ENCODE measurements at regions not wholly inside any gene's neighbourhood (a gene's known extent, or its start where the extent isn't known, plus 50 kb on each side); places are given as distances from the start of the nearest gene placed in this dataset.

DNA sequence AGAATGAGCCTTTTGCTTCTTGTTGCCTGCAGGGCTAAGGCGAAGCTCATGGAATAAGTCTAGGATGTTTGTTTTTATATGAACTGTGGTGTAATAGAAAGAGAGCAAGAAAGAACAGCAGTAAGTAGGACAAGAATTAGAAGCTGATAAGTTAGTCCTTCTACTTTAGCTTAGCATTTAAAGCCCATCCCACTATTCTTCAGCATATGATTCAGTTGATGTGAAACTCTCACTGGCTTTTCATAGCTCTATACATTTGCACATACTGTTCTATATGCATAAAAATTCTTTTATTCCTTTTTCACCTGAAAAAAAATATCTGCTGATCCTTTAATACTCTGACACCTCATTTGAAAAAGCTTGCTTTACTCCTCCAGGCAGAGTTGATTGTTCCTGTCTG lies 712.0 kb downstream of the USP25 start:
- Mint-ChIP-seq H3K9me3 (ENCODE audit: low read depth) (peaks cover 5% of the 10 kb centered on the region), H3K27me3 (ENCODE audit: low read depth) (no peaks in the 10 kb centered on the region), H3K36me3 (ENCODE audit: low read depth) (no peaks in the 10 kb centered on the region), H3K4me3 (ENCODE audit: unreplicated experiment) (no peak overlapping the region), H3K4me1 (ENCODE audit: low read depth) (peaks cover 25% of the 10 kb centered on the region), H3K27ac (ENCODE audit: unreplicated experiment) (no peak overlapping the region)
- TF ChIP-seq, protein P1, sequence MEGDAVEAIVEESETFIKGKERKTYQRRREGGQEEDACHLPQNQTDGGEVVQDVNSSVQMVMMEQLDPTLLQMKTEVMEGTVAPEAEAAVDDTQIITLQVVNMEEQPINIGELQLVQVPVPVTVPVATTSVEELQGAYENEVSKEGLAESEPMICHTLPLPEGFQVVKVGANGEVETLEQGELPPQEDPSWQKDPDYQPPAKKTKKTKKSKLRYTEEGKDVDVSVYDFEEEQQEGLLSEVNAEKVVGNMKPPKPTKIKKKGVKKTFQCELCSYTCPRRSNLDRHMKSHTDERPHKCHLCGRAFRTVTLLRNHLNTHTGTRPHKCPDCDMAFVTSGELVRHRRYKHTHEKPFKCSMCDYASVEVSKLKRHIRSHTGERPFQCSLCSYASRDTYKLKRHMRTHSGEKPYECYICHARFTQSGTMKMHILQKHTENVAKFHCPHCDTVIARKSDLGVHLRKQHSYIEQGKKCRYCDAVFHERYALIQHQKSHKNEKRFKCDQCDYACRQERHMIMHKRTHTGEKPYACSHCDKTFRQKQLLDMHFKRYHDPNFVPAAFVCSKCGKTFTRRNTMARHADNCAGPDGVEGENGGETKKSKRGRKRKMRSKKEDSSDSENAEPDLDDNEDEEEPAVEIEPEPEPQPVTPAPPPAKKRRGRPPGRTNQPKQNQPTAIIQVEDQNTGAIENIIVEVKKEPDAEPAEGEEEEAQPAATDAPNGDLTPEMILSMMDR (IDR thresholded peaks at IDR 0.05), result no peak
- no peak for DNase-seq (ENCODE audit: low spot score)

GRCh38 chr21:16454399-16454798 lies 724.6 kb downstream of the USP25 start:
- H3K36me3 Mint-ChIP-seq (ENCODE audit: low read depth), result no peaks in the 10 kb centered on the region
- H3K9me3 Mint-ChIP-seq (ENCODE audit: low read depth), result no peaks in the 10 kb centered on the region
- H3K27me3 Mint-ChIP-seq (ENCODE audit: low read depth), result no peaks in the 10 kb centered on the region
- no peak overlapping the region for H3K4me3 Mint-ChIP-seq (ENCODE audit: unreplicated experiment)
- H3K4me1 Mint-ChIP-seq (ENCODE audit: low read depth), result peaks cover 24% of the 10 kb centered on the region
- TF ChIP-seq, protein P1 (IDR thresholded peaks at IDR 0.05), result peak; percentile 79
- DNase-seq (ENCODE audit: low spot score), result no peak
- no peak overlapping the region for H3K27ac Mint-ChIP-seq (ENCODE audit: unreplicated experiment)

DNA sequence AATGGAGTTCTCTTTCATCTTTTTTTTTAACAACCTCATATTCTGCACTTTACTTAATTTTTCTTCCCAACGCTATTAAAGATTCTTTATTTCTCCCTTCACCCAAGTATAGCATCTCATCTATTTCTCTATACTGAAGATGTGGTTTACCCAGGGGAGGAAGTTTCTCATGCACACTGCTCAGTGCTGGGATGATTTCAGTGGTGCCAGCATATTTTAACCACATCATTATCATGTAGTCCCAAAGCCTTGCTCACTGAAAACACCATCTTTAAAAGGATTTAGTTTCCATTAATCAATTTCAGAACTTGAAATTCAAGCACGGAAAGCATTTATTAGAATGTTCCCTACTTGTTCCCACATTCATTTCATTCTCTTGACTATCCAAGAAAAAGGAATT lies 725.7 kb downstream of the USP25 start:
- H3K27ac Mint-ChIP-seq (ENCODE audit: unreplicated experiment), result peak overlapping the region; percentile 56
- peaks cover 3% of the 10 kb centered on the region for H3K36me3 Mint-ChIP-seq (ENCODE audit: low read depth)
- no peak for DNase-seq (ENCODE audit: low spot score)
- H3K27me3 Mint-ChIP-seq (ENCODE audit: low read depth), result no peaks in the 10 kb centered on the region
- H3K4me1 Mint-ChIP-seq (ENCODE audit: low read depth), result peaks cover 24% of the 10 kb centered on the region
- H3K9me3 Mint-ChIP-seq (ENCODE audit: low read depth), result no peaks in the 10 kb centered on the region
- no peak overlapping the region for H3K4me3 Mint-ChIP-seq (ENCODE audit: unreplicated experiment)
- TF ChIP-seq, protein P1 (IDR thresholded peaks at IDR 0.05), result no peak

GRCh38 chr21:16455978-16456377 lies 726.2 kb downstream of the USP25 start:
- TF ChIP-seq, protein P1 (IDR thresholded peaks at IDR 0.05), result no peak
- Mint-ChIP-seq H3K36me3 (ENCODE audit: low read depth) (peaks cover 3% of the 10 kb centered on the region), H3K27me3 (ENCODE audit: low read depth) (no peaks in the 10 kb centered on the region), H3K9me3 (ENCODE audit: low read depth) (no peaks in the 10 kb centered on the region), H3K4me1 (ENCODE audit: low read depth) (peaks cover 24% of the 10 kb centered on the region), H3K27ac (ENCODE audit: unreplicated experiment) (no peak overlapping the region), H3K4me3 (ENCODE audit: unreplicated experiment) (no peak overlapping the region)
- DNase-seq (ENCODE audit: low spot score), result no peak

DNA sequence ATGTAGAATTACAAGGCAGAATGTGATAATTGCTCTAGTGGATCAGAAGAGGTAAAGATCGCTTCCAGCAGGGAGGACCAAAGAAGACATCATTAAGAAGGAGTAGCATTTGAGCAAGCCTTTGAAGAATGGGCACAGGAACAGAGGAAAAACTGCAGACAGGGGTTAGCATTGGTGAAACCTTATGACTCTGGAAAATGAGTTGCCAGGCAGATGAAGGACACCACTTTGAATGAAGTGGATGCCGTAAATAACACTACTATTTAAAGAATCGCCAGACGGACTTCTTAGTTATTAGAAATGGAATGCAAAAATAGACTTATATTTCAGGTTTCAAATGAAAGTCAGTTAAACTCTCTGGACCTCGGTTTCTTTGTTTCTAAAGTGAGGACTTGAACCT lies 727.7 kb downstream of the USP25 start:
- no peak for DNase-seq (ENCODE audit: low spot score)
- peaks cover 3% of the 10 kb centered on the region for H3K36me3 Mint-ChIP-seq (ENCODE audit: low read depth)
- TF ChIP-seq, protein P1 (IDR thresholded peaks at IDR 0.05), result no peak
- no peaks in the 10 kb centered on the region for H3K9me3 Mint-ChIP-seq (ENCODE audit: low read depth)
- peaks cover 29% of the 10 kb centered on the region for H3K4me1 Mint-ChIP-seq (ENCODE audit: low read depth)
- H3K4me3 Mint-ChIP-seq (ENCODE audit: unreplicated experiment), result no peak overlapping the region
- no peaks in the 10 kb centered on the region for H3K27me3 Mint-ChIP-seq (ENCODE audit: low read depth)
- no peak overlapping the region for H3K27ac Mint-ChIP-seq (ENCODE audit: unreplicated experiment)

All from chondrocyte (in vitro differentiated cells).